Liver (tissue), 8 donors: ENCODE measurements at regions not wholly inside any gene's neighbourhood (a gene's known extent, or its start where the extent isn't known, plus 50 kb on each side); places are given as distances from the start of the nearest gene placed in this dataset.

Experiments used
- DNase-seq: peaks from one replicate; pipeline ENCODE4 v3.0.0-alpha.2; 2017; ENCODE audit warnings: low spot score
- H3K27ac ChIP-seq, 2 donors: one replicate each; pipeline ENCODE4 v1.7.0; 2013; ENCODE audit warnings: inconsistent platforms in 2 of 2, low read length in 2 of 2, control low read depth in 1 of 2, low read depth in 1 of 2, mild to moderate bottlenecking in 1 of 2
- H3K27me3 ChIP-seq, 4 donors: one replicate each; pipeline versions ENCODE4 v1.6.1 to v1.7.0; 2013; ENCODE audit warnings: low read length in 3 of 4, inconsistent platforms in 1 of 4, mild to moderate bottlenecking in 1 of 4, moderate library complexity in 1 of 4; ENCODE audit not compliant: control insufficient read depth in 4 of 4, insufficient read depth in 4 of 4
- H3K36me3 ChIP-seq, 4 donors: one replicate each; pipeline versions ENCODE4 v1.6.1 to v1.7.0; 2013; ENCODE audit warnings: low read length in 3 of 4, mild to moderate bottlenecking in 3 of 4, low read depth in 1 of 4, moderate library complexity in 1 of 4; ENCODE audit not compliant: control insufficient read depth in 4 of 4, insufficient read depth in 3 of 4
- H3K4me1 ChIP-seq, 4 donors: one replicate each; pipeline versions ENCODE4 v1.6.1 to v1.7.0; 2013; ENCODE audit warnings: low read length in 3 of 4, mild to moderate bottlenecking in 3 of 4, moderate library complexity in 1 of 4; ENCODE audit not compliant: control insufficient read depth in 4 of 4, insufficient read depth in 4 of 4
- H3K4me3 ChIP-seq, 3 donors: one replicate each; pipeline versions ENCODE4 v1.6.1 to v1.7.0; 2013; ENCODE audit warnings: low read length in 3 of 3, control low read depth in 1 of 3, low read depth in 1 of 3, mild to moderate bottlenecking in 1 of 3
- H3K9ac ChIP-seq, 2 donors: one replicate each; pipeline ENCODE4 v1.7.0; 2013; ENCODE audit warnings: low read length in 2 of 2, mild to moderate bottlenecking in 2 of 2, moderate library complexity in 2 of 2, control low read depth in 1 of 2, low read depth in 1 of 2
- H3K9me3 ChIP-seq, 4 donors: one replicate each; pipeline versions ENCODE4 v1.6.1 to v1.7.0; 2013; ENCODE audit warnings: low read length in 3 of 4; ENCODE audit not compliant: control insufficient read depth in 4 of 4
- ATF3 ChIP-seq: IDR thresholded peaks from 2 replicates; pipeline ENCODE4 v1.6.1; 2016; ENCODE audit warnings: antibody characterized with exemption
- EGR1 ChIP-seq, 2 donors: IDR thresholded peaks; 2 replicates each; pipeline ENCODE4 v1.6.1; 2016 to 2018; ENCODE audit warnings: antibody characterized with exemption in 2 of 2, low read depth in 2 of 2
- FOXA1 ChIP-seq: IDR thresholded peaks from 2 replicates; pipeline ENCODE4 v1.6.1; 2016; ENCODE audit warnings: antibody characterized with exemption
- FOXA2 ChIP-seq: IDR thresholded peaks from 2 replicates; pipeline ENCODE4 v1.6.1; 2016; ENCODE audit warnings: antibody characterized with exemption
- GABPA ChIP-seq, 2 donors: IDR thresholded peaks in 1 of 2; conservative IDR thresholded peaks in 1 of 2; 2 replicates each; pipeline ENCODE4 v1.6.1; 2016; ENCODE audit warnings: antibody characterized with exemption in 2 of 2, mild to moderate bottlenecking in 1 of 2, moderate library complexity in 1 of 2
- HNF4A ChIP-seq, 2 donors: conservative IDR thresholded peaks; 2 replicates each; pipeline ENCODE4 v1.6.1; 2016; ENCODE audit warnings: antibody characterized with exemption in 2 of 2, mild to moderate bottlenecking in 2 of 2
- HNF4G ChIP-seq: IDR thresholded peaks from 2 replicates; pipeline ENCODE4 v1.6.1; 2016; ENCODE audit warnings: antibody characterized with exemption
- JUND ChIP-seq, 2 donors: IDR thresholded peaks; 2 replicates each; pipeline ENCODE4 v1.6.1; 2016; ENCODE audit warnings: antibody characterized with exemption in 2 of 2
- NR2F2 ChIP-seq: IDR thresholded peaks from 2 replicates; pipeline ENCODE4 v1.6.1; 2016; ENCODE audit warnings: antibody characterized with exemption
- RAD21 ChIP-seq, 2 donors: IDR thresholded peaks; 2 replicates each; pipeline ENCODE4 v1.6.1; 2016; ENCODE audit warnings: antibody characterized with exemption in 2 of 2, mild to moderate bottlenecking in 2 of 2
- RXRA ChIP-seq, 2 donors: IDR thresholded peaks; 2 replicates each; pipeline ENCODE4 v1.6.1; 2017 to 2018; ENCODE audit warnings: antibody characterized with exemption in 2 of 2, mild to moderate bottlenecking in 1 of 2
- SP1 ChIP-seq: IDR thresholded peaks from 2 replicates; pipeline ENCODE4 v1.6.1; 2018; ENCODE audit warnings: antibody characterized with exemption, mild to moderate bottlenecking
- TAF1 ChIP-seq: conservative IDR thresholded peaks from 2 replicates; pipeline ENCODE4 v1.6.1; 2016; ENCODE audit warnings: antibody characterized with exemption, mild to moderate bottlenecking
- YY1 ChIP-seq: IDR thresholded peaks from 2 replicates; pipeline ENCODE4 v1.6.1; 2016; ENCODE audit warnings: antibody characterized with exemption, mild to moderate bottlenecking
- ZBTB33 ChIP-seq: IDR thresholded peaks from 2 replicates; pipeline ENCODE4 v1.6.1; 2016; ENCODE audit warnings: antibody characterized with exemption
- WGBS: extraction: QIAGEN DNeasy Blood & Tissue Kit; methylation state at CpG from one replicate; pipeline ENCODE4 v1.1.7; 2013; 5-methylcytosine and 5-hydroxymethylcytosine counted together
- TF ChIP-seq, protein P1 (sequence below): fragments of 150-350 bp; IDR thresholded peaks from 2 replicates; pipeline ENCODE4 v1.5.1; 2017; ENCODE audit warnings: improper control_type of control experiment, low read depth, low read length; ENCODE audit not compliant: missing input control
- TF ChIP-seq, protein P2 (sequence below): IDR thresholded peaks from 2 replicates; pipeline ENCODE4 v1.6.1; 2016; ENCODE audit warnings: antibody characterized with exemption, mild to moderate bottlenecking
- TF ChIP-seq, protein P3 (sequence below): IDR thresholded peaks from 2 replicates; pipeline ENCODE4 v1.6.1; 2016; ENCODE audit warnings: antibody characterized with exemption
- donor health status: healthy.
- donor health status: healthy.
- donor health status: healthy.
- donor health status: healthy.
- donor health status: healthy.

- TF ChIP-seq RAD21 (IDR thresholded peaks at IDR 0.05) (no peak), HNF4A (conservative IDR thresholded peaks at IDR 0.05) (no peak), FOXA1 (no peak), RXRA (IDR thresholded peaks at IDR 0.05) (no peak), JUND (IDR thresholded peaks at IDR 0.05) (no peak), TAF1 (no peak), NR2F2 (no peak), ATF3 (no peak), YY1 (no peak), EGR1 (IDR thresholded peaks at IDR 0.05; ENCODE audit: low read depth in 2 of 2) (no peak), SP1 (no peak), ZBTB33 (no peak), FOXA2 (no peak), GABPA (IDR thresholded peaks at IDR 0.05 in 1 of 2, conservative IDR thresholded peaks at IDR 0.05 in 1 of 2) (no peak), HNF4G (no peak)
- TF ChIP-seq, protein P1, sequence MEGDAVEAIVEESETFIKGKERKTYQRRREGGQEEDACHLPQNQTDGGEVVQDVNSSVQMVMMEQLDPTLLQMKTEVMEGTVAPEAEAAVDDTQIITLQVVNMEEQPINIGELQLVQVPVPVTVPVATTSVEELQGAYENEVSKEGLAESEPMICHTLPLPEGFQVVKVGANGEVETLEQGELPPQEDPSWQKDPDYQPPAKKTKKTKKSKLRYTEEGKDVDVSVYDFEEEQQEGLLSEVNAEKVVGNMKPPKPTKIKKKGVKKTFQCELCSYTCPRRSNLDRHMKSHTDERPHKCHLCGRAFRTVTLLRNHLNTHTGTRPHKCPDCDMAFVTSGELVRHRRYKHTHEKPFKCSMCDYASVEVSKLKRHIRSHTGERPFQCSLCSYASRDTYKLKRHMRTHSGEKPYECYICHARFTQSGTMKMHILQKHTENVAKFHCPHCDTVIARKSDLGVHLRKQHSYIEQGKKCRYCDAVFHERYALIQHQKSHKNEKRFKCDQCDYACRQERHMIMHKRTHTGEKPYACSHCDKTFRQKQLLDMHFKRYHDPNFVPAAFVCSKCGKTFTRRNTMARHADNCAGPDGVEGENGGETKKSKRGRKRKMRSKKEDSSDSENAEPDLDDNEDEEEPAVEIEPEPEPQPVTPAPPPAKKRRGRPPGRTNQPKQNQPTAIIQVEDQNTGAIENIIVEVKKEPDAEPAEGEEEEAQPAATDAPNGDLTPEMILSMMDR, result no peak
- TF ChIP-seq, protein P2, sequence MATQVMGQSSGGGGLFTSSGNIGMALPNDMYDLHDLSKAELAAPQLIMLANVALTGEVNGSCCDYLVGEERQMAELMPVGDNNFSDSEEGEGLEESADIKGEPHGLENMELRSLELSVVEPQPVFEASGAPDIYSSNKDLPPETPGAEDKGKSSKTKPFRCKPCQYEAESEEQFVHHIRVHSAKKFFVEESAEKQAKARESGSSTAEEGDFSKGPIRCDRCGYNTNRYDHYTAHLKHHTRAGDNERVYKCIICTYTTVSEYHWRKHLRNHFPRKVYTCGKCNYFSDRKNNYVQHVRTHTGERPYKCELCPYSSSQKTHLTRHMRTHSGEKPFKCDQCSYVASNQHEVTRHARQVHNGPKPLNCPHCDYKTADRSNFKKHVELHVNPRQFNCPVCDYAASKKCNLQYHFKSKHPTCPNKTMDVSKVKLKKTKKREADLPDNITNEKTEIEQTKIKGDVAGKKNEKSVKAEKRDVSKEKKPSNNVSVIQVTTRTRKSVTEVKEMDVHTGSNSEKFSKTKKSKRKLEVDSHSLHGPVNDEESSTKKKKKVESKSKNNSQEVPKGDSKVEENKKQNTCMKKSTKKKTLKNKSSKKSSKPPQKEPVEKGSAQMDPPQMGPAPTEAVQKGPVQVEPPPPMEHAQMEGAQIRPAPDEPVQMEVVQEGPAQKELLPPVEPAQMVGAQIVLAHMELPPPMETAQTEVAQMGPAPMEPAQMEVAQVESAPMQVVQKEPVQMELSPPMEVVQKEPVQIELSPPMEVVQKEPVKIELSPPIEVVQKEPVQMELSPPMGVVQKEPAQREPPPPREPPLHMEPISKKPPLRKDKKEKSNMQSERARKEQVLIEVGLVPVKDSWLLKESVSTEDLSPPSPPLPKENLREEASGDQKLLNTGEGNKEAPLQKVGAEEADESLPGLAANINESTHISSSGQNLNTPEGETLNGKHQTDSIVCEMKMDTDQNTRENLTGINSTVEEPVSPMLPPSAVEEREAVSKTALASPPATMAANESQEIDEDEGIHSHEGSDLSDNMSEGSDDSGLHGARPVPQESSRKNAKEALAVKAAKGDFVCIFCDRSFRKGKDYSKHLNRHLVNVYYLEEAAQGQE, result no peak
- TF ChIP-seq, protein P3, sequence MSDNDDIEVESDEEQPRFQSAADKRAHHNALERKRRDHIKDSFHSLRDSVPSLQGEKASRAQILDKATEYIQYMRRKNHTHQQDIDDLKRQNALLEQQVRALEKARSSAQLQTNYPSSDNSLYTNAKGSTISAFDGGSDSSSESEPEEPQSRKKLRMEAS, result no peak
- Histone ChIP-seq H3K27ac (no peak overlapping the region), H3K9me3 (no peaks in the 10 kb centered on the region), H3K27me3 (no peaks in the 10 kb centered on the region), H3K4me1 (peaks cover 0 to 12% (median 2%) of the 10 kb centered on the region in 4 donors), H3K9ac (no peak overlapping the region), H3K36me3 (no peaks in the 10 kb centered on the region), H3K4me3 (no peak overlapping the region)
- no peak for DNase-seq
- WGBS, result 92% methylated on average over 3 of the region's 3 CpGs
Observed at GRCh38 chr2:21265752-21266151, 142.0 kb downstream of the TDRD15 start.
